ENCODE measurements at regions not wholly inside any gene's neighbourhood (a gene's known extent, or its start where the extent isn't known, plus 50 kb on each side); places are given as distances from the start of the nearest gene placed in this dataset.

DNA sequence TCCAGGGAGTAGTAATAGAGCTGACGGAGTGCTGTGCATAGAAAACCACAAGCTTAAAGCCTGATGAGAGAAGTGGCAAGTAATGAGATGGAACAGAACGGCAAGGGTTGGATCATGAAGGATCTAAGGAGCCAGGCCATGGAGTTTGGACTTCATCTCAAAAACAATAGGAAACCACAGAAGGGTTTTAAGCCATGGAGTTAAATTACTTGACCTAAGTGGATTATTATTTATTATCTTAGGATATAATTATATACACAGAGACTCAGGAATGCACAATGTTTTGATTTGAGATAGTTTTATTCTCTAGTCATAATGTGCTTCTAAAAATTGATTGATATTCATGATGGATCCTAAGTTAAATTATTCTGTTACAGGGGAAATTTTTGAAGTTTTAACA lies 242.4 kb downstream of the PLPP3 start:
- Mint-ChIP-seq H3K27me3 (ENCODE audit: unreplicated experiment) (no peaks in the 10 kb centered on the region), H3K27ac (ENCODE audit: unreplicated experiment) (no peak overlapping the region), H3K36me3 (ENCODE audit: unreplicated experiment) (no peaks in the 10 kb centered on the region)

DNA sequence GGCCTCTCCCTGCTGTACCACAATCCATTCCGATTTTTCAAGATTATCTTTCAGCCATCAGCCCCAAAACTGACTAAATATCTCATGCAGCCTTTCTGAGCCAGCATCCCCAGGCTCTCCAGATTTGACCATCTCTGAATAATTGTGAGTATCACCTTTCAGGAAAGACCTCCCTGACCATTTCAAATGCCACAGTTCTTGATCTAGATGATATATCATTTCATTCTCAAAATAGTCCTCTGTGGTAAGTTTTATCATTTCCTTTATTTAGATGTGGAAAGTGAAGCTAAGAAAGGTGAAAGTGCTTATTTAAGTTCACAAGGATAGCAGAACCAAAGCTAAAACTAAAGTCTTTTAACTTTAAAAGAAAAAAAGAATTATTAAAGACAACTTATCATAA lies 244.0 kb downstream of the PLPP3 start:
- Mint-ChIP-seq H3K4me3 (ENCODE audit: unreplicated experiment) (no peak overlapping the region), H3K9me3 (ENCODE audit: unreplicated experiment) (no peaks in the 10 kb centered on the region), H3K27ac (ENCODE audit: unreplicated experiment) (no peak overlapping the region), H3K36me3 (ENCODE audit: unreplicated experiment) (no peaks in the 10 kb centered on the region), H3K27me3 (ENCODE audit: unreplicated experiment) (no peaks in the 10 kb centered on the region), H3K4me1 (ENCODE audit: low read depth, unreplicated experiment) (peaks cover 6% of the 10 kb centered on the region)
- no peak for DNase-seq
- TF ChIP-seq, protein P1, sequence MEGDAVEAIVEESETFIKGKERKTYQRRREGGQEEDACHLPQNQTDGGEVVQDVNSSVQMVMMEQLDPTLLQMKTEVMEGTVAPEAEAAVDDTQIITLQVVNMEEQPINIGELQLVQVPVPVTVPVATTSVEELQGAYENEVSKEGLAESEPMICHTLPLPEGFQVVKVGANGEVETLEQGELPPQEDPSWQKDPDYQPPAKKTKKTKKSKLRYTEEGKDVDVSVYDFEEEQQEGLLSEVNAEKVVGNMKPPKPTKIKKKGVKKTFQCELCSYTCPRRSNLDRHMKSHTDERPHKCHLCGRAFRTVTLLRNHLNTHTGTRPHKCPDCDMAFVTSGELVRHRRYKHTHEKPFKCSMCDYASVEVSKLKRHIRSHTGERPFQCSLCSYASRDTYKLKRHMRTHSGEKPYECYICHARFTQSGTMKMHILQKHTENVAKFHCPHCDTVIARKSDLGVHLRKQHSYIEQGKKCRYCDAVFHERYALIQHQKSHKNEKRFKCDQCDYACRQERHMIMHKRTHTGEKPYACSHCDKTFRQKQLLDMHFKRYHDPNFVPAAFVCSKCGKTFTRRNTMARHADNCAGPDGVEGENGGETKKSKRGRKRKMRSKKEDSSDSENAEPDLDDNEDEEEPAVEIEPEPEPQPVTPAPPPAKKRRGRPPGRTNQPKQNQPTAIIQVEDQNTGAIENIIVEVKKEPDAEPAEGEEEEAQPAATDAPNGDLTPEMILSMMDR (IDR thresholded peaks at IDR 0.05; ENCODE audit: partially characterized antibody, unreplicated experiment) = no peak

More for the DNA sequence above, 242.4 kb downstream of the PLPP3 start:
- peaks cover 4% of the 10 kb centered on the region for H3K4me1 Mint-ChIP-seq (ENCODE audit: low read depth, unreplicated experiment)
- TF ChIP-seq, protein P1 (IDR thresholded peaks at IDR 0.05; ENCODE audit: partially characterized antibody, unreplicated experiment) = no peak
- no peak overlapping the region for H3K4me3 Mint-ChIP-seq (ENCODE audit: unreplicated experiment)
- DNase-seq = no peak
- peaks cover 2% of the 10 kb centered on the region for H3K9me3 Mint-ChIP-seq (ENCODE audit: unreplicated experiment)

DNA sequence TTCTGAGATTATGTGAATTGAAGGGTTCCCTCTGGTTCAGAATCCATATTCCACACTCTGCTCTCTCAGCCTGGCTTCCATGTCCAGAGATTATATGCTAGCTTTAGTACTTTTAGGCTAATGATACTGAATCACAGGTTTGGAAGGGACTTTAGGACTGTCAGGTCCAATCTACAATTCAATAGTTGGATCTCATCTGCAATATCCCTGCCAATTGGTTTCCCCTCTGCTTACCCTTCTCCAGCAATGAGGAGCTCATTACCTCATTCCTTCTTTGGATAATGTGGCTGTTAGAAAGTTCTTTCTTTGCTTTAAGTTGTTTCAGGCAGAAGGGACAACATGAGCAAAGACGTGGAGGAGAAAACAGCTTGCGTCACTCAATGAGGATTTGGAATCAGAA lies 245.3 kb downstream of the PLPP3 start:
- peaks cover 9% of the 10 kb centered on the region for H3K4me1 Mint-ChIP-seq (ENCODE audit: low read depth, unreplicated experiment)
- no peak for DNase-seq
- H3K27ac Mint-ChIP-seq (ENCODE audit: unreplicated experiment) = no peak overlapping the region

DNA sequence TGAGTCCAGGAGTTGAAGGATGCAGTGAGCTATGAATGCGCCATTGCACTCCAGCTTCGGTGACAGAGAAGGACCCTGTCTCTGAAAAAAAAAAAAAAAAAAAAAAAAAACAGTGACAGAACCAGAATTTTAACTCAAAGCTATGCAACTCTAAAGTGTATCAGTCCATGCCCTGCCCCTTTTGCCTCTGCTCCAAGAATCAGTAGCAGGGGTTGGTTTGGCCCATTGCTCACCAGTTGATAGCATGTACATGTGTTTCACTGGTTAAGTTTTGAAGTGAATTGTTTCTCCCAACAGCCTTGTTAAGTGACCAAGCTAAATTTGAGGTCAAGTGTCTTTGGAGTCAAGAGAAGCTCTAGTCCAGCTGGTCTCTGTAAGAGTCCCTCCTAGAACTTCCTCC lies 245.9 kb downstream of the PLPP3 start:
- no peaks in the 10 kb centered on the region for H3K27me3 Mint-ChIP-seq (ENCODE audit: unreplicated experiment)
- no peak for DNase-seq
- H3K9me3 Mint-ChIP-seq (ENCODE audit: unreplicated experiment) = no peaks in the 10 kb centered on the region
- no peak overlapping the region for H3K4me3 Mint-ChIP-seq (ENCODE audit: unreplicated experiment)
- H3K36me3 Mint-ChIP-seq (ENCODE audit: unreplicated experiment) = no peaks in the 10 kb centered on the region
- peaks cover 9% of the 10 kb centered on the region for H3K4me1 Mint-ChIP-seq (ENCODE audit: low read depth, unreplicated experiment)
- TF ChIP-seq, protein P1 (IDR thresholded peaks at IDR 0.05; ENCODE audit: partially characterized antibody, unreplicated experiment) = no peak
- no peak overlapping the region for H3K27ac Mint-ChIP-seq (ENCODE audit: unreplicated experiment)

More for the DNA sequence above, 245.3 kb downstream of the PLPP3 start:
- no peak overlapping the region for H3K4me3 Mint-ChIP-seq (ENCODE audit: unreplicated experiment)
- no peaks in the 10 kb centered on the region for H3K9me3 Mint-ChIP-seq (ENCODE audit: unreplicated experiment)
- TF ChIP-seq, protein P1 (IDR thresholded peaks at IDR 0.05; ENCODE audit: partially characterized antibody, unreplicated experiment) = no peak
- no peaks in the 10 kb centered on the region for H3K27me3 Mint-ChIP-seq (ENCODE audit: unreplicated experiment)
- H3K36me3 Mint-ChIP-seq (ENCODE audit: unreplicated experiment) = no peaks in the 10 kb centered on the region

DNA sequence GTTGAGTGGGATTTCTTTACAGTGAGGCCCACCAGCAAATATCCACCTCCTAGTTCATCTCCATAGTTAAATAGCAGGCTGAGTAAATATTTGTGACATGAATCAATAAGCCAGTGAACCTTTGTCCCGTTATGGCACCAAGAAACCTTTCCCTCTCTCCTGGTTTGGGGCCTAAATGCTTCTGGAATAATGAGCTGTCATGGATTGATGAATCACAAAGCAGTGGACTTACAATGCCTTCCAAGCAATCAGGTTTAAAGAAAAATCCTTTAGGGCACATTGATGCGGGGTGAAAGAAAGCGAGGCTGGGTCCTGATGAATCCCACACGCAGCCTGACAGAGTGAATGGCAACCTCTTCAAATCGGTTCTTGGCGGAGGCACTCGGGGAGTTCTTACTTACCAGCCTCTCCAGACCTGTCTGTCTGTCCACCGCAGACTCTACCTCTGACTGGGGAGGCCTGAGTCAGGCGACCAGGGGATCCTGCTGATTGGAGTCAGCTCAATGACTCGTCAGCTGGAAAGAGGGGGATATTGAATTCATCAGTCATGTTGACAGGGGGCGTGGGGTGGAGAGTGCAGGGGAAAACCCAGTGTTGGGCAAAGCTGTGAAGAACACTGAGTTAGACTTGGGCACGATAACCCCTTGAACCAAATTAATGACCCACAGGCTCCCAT lies 247.3 kb downstream of the PLPP3 start:
- TF ChIP-seq, protein P1 (IDR thresholded peaks at IDR 0.05; ENCODE audit: partially characterized antibody, unreplicated experiment) = no peak
- no peaks in the 10 kb centered on the region for H3K36me3 Mint-ChIP-seq (ENCODE audit: unreplicated experiment)
- no peaks in the 10 kb centered on the region for H3K9me3 Mint-ChIP-seq (ENCODE audit: unreplicated experiment)
- peaks cover 9% of the 10 kb centered on the region for H3K4me1 Mint-ChIP-seq (ENCODE audit: low read depth, unreplicated experiment)
- H3K27ac Mint-ChIP-seq (ENCODE audit: unreplicated experiment) = no peak overlapping the region
- H3K4me3 Mint-ChIP-seq (ENCODE audit: unreplicated experiment) = no peak overlapping the region
- no peaks in the 10 kb centered on the region for H3K27me3 Mint-ChIP-seq (ENCODE audit: unreplicated experiment)
- DNase-seq = no peak

Measured in glutamatergic neuron (in vitro differentiated cells).